Endothelial cell of umbilical vein (primary cell): ENCODE measurements at regions not wholly inside any gene's neighbourhood (a gene's known extent, or its start where the extent isn't known, plus 50 kb on each side); places are given as distances from the start of the nearest gene placed in this dataset.
"Not testable (repeated sequence)": the region's sequence is repeated elsewhere in the genome, so short reads cannot be mapped to it uniquely, and the experiment has no call there.

Experiments used
- BruUV-seq: library from RNA; stranded (reverse); fragments of 400-500 nt; replicated peaks from 2 replicates; lab custom pipeline; 2021; lab: Mats Ljungman, UMichigan
- CTCF ChIA-PET: fragments of 300-600, 350-600 bp; sonication (Branson Sonifier 250); formaldehyde crosslinking; loops from one replicate; lab custom pipeline; 2021; ENCODE audit warnings: antibody characterized with exemption, inconsistent platforms; lab: Charles Lee
- POLR2A ChIA-PET: fragments of 300-600, 350-600 bp; sonication (Branson Sonifier 250); formaldehyde crosslinking; loops from one replicate; lab custom pipeline; 2021; ENCODE audit warnings: antibody characterized with exemption, inconsistent platforms; lab: Charles Lee
- DNase-seq: peaks from one replicate; pipeline ENCODE4 v3.0.0-alpha.2; 2011; ENCODE audit warnings: low read depth, low spot score
- FAIRE-seq: peaks from 2 replicates; lab custom pipeline; 2011; peaks lifted over from hg19 to GRCh38; lab: Jason Lieb, UNC
- H2AFZ ChIP-seq: 2 replicates; pipeline ENCODE4 v1.6.0; 2012; ENCODE audit warnings: low read depth, low read length, control low read depth, inconsistent platforms
- H3K27ac ChIP-seq: 2 replicates; pipeline ENCODE4 v1.5.1; 2011; ENCODE audit warnings: low read depth, mild to moderate bottlenecking, control low read depth, low read length, moderate library complexity; ENCODE audit not compliant: insufficient read depth
- H3K27me3 ChIP-seq, 2 experiments: 2 replicates each; pipeline versions ENCODE4 v1.6.0 to v1.6.1; 2011; ENCODE audit warnings: low read length in 2 of 2, mixed read lengths in 1 of 2; ENCODE audit not compliant: control insufficient read depth in 2 of 2, insufficient read depth in 2 of 2
- H3K36me3 ChIP-seq, 2 experiments: 2 replicates in 1 of 2; 3 replicates in 1 of 2; pipeline ENCODE4 v1.5.1; 2011; ENCODE audit warnings: low read length in 2 of 2, mild to moderate bottlenecking in 1 of 2, moderate library complexity in 1 of 2; ENCODE audit not compliant: control insufficient read depth in 2 of 2, insufficient read depth in 2 of 2; ENCODE audit errors: extremely low read depth in 1 of 2
- H3K4me1 ChIP-seq: 3 replicates; pipeline ENCODE4 v1.5.1; 2011; ENCODE audit warnings: mild to moderate bottlenecking, low read length; ENCODE audit not compliant: control insufficient read depth, insufficient read depth; ENCODE audit errors: extremely low read depth
- H3K4me2 ChIP-seq: 2 replicates; pipeline ENCODE4 v1.6.1; 2011; ENCODE audit warnings: low read length, control low read depth, mixed read lengths; ENCODE audit not compliant: insufficient read depth
- H3K4me3 ChIP-seq, 3 experiments: fragments of 200-600 bp in 1 of 3; sonication (generic), shearing (Covaris generic) in 1 of 3; replicated peaks in 1 of 3; 2 replicates each; pipeline ENCODE4 v1.5.1; 2011 to 2016; ENCODE audit warnings: control low read depth in 3 of 3, low read length in 3 of 3, mild to moderate bottlenecking in 2 of 3, inconsistent platforms in 1 of 3, low read depth in 1 of 3, moderate library complexity in 1 of 3; ENCODE audit not compliant: insufficient read depth in 1 of 3
- H3K79me2 ChIP-seq: 2 replicates; pipeline ENCODE4 v1.6.0; 2012; ENCODE audit warnings: low read length, inconsistent platforms; ENCODE audit not compliant: control insufficient read depth, insufficient read depth
- H3K9ac ChIP-seq: replicated peaks from 2 replicates; pipeline ENCODE3; 2011; ENCODE audit warnings: low read length, control low read depth; ENCODE audit not compliant: insufficient read depth; ENCODE audit errors: extremely low read depth
- H3K9me1 ChIP-seq: replicated peaks from 3 replicates; pipeline ENCODE4 v1.6.0; 2011; ENCODE audit warnings: mild to moderate bottlenecking, low read length; ENCODE audit not compliant: control insufficient read depth, insufficient read depth; ENCODE audit errors: extremely low read depth
- H3K9me3 ChIP-seq: replicated peaks from 2 replicates; pipeline ENCODE4 v1.5.1; 2012; ENCODE audit warnings: low read length, inconsistent platforms; ENCODE audit not compliant: control insufficient read depth, insufficient read depth
- H4K20me1 ChIP-seq: replicated peaks from 2 replicates; pipeline ENCODE3; 2011; ENCODE audit warnings: mild to moderate bottlenecking, low read length; ENCODE audit not compliant: control insufficient read depth, insufficient read depth; ENCODE audit errors: extremely low read depth
- dilution Hi-C: fragments of 300-500 bp; cut with MboI; formaldehyde crosslinking; loops from one replicate; pipeline ENCODE4 v1.15.0; 2019; ENCODE audit warnings: low sequenced_read_pairs; ENCODE audit not compliant: extremely low pct_ligation_motif_present
- intact Hi-C: fragments of 100-400 bp; cut with micrococcal nuclease; formaldehyde crosslinking; loops from one replicate; pipeline ENCODE4 v1.10.0; 2022

- H3K9ac ChIP-seq, H4K20me1 ChIP-seq, H3K27me3 ChIP-seq, H3K27ac ChIP-seq, H3K36me3 ChIP-seq, H3K9me3 ChIP-seq, H3K9me1 ChIP-seq, POLR2A ChIA-PET, H3K4me2 ChIP-seq, H3K4me1 ChIP-seq, CTCF ChIA-PET, intact Hi-C loops, DNase-seq, H2AFZ ChIP-seq, FAIRE-seq, BruUV-seq, H3K4me3 ChIP-seq, H3K79me2 ChIP-seq, dilution Hi-C loops: not testable (repeated sequence)
These were observed 123.1 kb downstream of the POTEG start for GRCh38 chr14:19311023-19311422.

- intact Hi-C loops, H2AFZ ChIP-seq, H3K27me3 ChIP-seq, H3K9me1 ChIP-seq, CTCF ChIA-PET, H4K20me1 ChIP-seq, H3K4me1 ChIP-seq, H3K27ac ChIP-seq, H3K4me2 ChIP-seq, H3K9me3 ChIP-seq, DNase-seq, POLR2A ChIA-PET, H3K79me2 ChIP-seq, H3K9ac ChIP-seq, H3K36me3 ChIP-seq, dilution Hi-C loops, FAIRE-seq, BruUV-seq, H3K4me3 ChIP-seq: not testable (repeated sequence)
These were observed 103.5 kb downstream of the POTEG start for GRCh38 chr14:19330678-19331077.

GRCh38 chr14:19337232-19338059 lies 96.7 kb downstream of the POTEG start:
- H3K4me2 ChIP-seq, DNase-seq, dilution Hi-C loops, H2AFZ ChIP-seq, H3K9me1 ChIP-seq, H4K20me1 ChIP-seq, BruUV-seq, intact Hi-C loops, POLR2A ChIA-PET, H3K4me1 ChIP-seq, H3K4me3 ChIP-seq, H3K79me2 ChIP-seq, CTCF ChIA-PET, H3K9ac ChIP-seq, H3K36me3 ChIP-seq, H3K9me3 ChIP-seq, H3K27ac ChIP-seq, FAIRE-seq, H3K27me3 ChIP-seq: not testable (repeated sequence)

- not testable (repeated sequence) for H3K27ac ChIP-seq, BruUV-seq
These were observed 96.1 kb downstream of the POTEG start for GRCh38 chr14:19338060-19338372.

More at GRCh38 chr14:19338060-19338372, 96.1 kb downstream of the POTEG start:
- FAIRE-seq, H3K4me1 ChIP-seq, dilution Hi-C loops, H4K20me1 ChIP-seq, H3K27me3 ChIP-seq, CTCF ChIA-PET, DNase-seq, H3K4me3 ChIP-seq, H3K9me3 ChIP-seq, intact Hi-C loops, H3K79me2 ChIP-seq, H3K4me2 ChIP-seq, H2AFZ ChIP-seq, POLR2A ChIA-PET, H3K9me1 ChIP-seq, H3K9ac ChIP-seq, H3K36me3 ChIP-seq: not testable (repeated sequence)
